HT-29 (cell line): ENCODE measurements at regions not wholly inside any gene's neighbourhood (a gene's known extent, or its start where the extent isn't known, plus 50 kb on each side); places are given as distances from the start of the nearest gene placed in this dataset.
A peak's percentile ranks its signal among the peaks of the same experiment; 100 is the strongest.
"Not testable (repeated sequence)": the region's sequence is repeated elsewhere in the genome, so short reads cannot be mapped to it uniquely, and the experiment has no call there.

ENCODE experiments used
- DNase-seq: peaks from one replicate; pipeline ENCODE4 v3.0.0-alpha.2; 2015; ENCODE audit warnings: low spot score

DNA sequence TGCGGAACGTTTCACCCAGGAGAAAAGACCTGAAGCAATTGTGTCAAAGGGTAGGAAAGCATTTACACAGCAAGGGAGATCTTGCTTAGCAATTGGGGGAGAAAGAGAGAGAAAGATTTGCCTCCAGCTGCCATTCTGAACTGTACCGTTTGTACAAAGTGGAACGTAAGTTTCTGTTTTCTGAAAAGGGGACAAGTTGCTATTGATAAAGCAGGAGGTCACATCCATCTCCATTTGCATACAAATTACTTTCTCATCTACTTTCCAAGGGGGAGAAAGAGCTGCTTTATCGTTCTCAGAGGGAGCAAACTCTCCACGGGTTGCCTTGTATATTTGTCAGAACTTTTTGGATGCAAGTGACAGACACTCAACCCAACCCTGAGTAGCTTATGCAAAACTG, 92.0 kb upstream of the CARD11 start:
- no peak for DNase-seq

- DNase-seq, result no peak
Measured at GRCh38 chr7:3138206-3138605, 94.5 kb upstream of the CARD11 start.

- DNase-seq, result no peak
Measured at GRCh38 chr7:3138997-3139396, 95.3 kb upstream of the CARD11 start.

DNA sequence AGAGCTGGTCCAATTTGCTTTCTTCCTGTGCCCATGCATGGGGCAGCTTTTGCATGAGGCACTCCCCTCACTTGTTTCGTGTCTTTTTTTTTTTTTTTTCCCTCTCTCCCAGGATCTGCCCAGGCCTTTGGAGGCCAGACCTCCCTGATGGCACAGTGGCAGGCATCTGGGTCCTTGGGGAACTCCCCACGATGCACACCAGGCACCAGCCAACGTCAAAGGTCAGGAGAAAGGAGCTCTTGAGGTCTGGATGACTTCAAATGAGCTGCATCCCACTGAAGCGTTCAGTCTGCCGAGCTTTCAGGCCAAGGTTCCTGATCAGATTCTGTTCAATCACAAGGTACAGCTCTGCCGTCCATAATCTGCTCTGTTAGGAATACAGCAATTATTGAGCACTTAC, 97.2 kb upstream of the CARD11 start:
- no peak for DNase-seq

DNA sequence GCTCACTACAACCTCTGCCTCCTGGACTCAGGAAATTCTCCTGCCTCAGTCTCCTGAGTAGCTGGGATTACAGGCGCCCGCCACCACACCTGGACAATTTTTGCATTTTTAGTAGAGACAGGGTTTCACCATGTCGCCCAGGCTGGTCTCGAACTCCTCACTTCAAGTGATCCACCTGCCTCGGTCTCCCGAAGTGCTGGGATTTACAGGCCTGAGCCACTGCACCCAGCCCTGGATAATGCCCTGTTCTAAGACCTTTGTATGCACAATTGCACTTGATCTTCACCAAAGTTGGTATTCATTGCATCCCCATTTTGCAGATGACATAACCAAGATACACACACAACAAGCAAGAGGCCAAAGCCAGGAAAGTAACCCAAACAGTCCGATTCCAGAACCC, 97.7 kb upstream of the CARD11 start:
- DNase-seq, result no peak

GRCh38 chr7:3143869-3144775, 100.5 kb upstream of the CARD11 start:
- no peak for DNase-seq

- not testable (repeated sequence) for DNase-seq
Measured at GRCh38 chr7:3144776-3145125, 101.1 kb upstream of the CARD11 start.

DNA sequence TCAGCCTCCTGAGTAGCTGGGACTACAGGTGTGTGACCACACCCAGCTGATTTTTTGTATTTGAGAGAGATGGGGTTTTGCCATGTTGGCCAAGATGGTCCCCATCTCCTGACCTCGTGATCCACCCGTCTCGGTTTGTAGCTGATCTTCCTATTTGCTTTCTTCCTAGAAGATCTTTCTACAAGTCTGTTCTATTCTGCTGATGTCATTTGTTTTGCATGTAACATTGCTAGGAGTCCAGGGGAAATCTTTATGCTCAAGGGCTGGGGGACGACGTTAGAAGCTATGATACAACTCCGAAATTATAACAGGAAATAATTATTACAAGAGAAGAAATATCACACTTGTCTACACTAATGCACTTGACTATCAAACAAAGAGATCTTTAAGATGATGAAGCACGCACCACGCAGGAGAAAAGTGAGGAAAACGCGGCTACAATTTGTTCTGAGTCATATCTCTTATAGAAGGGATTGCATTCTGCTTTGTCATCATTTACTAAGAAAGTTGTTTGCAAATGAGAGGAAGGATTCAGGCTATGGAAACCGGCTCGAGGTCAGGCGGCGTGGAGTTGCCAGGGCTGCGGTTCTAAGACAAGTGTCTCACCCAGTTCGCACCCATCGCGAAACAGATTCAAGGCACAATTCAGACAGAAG, 103.0 kb upstream of the CARD11 start:
- no peak for DNase-seq

GRCh38 chr7:3148471-3148870, 104.8 kb upstream of the CARD11 start:
- not testable (repeated sequence) for DNase-seq

- no peak for DNase-seq
Measured at GRCh38 chr7:3149231-3149995, 105.7 kb upstream of the CARD11 start.

- DNase-seq, result no peak
Measured at GRCh38 chr7:3150027-3150426, 106.4 kb upstream of the CARD11 start.

DNA sequence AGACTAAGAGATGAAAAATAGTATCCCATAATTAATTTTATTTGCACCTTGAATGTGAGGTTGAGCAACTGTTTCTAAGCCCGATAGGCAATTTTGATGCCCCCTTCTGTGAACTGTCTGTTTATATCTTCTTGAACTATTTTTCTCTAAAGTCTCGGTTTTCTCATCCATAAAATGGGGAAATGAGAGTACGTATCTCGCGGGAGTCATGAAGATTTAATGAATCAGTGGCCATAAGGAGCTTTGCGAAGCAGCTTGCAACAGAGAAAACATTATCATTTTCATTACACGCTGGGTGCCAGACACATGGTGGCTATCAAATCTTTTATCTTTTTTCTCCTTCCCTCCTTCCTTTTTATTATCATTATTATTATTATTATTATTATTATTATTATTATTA, 108.1 kb upstream of the CARD11 start:
- DNase-seq, result no peak

- DNase-seq, result no peak
Measured at GRCh38 chr7:3152714-3153113, 109.0 kb upstream of the CARD11 start.

GRCh38 chr7:3153118-3153517, 109.5 kb upstream of the CARD11 start:
- DNase-seq, result no peak

DNA sequence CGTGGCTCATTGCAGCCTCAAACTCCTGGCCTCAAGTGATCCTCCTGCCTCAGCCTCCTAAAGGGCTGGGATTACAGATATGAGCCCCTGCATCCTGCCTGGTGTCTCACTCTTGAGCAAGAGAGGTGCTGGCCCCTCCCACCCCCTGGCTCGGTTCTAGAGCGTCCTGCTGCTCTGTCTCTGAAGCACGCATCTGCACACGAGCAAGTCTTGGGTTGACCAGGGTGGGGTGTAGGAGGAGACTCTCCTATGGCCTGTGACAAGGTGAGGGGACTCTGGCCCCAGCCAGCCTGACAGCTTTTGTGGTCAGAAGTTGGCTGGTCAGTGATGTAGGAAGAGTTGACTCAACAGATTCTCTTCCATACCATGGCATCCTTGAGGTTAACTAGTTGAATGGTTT, 110.7 kb upstream of the CARD11 start:
- DNase-seq, result no peak

DNA sequence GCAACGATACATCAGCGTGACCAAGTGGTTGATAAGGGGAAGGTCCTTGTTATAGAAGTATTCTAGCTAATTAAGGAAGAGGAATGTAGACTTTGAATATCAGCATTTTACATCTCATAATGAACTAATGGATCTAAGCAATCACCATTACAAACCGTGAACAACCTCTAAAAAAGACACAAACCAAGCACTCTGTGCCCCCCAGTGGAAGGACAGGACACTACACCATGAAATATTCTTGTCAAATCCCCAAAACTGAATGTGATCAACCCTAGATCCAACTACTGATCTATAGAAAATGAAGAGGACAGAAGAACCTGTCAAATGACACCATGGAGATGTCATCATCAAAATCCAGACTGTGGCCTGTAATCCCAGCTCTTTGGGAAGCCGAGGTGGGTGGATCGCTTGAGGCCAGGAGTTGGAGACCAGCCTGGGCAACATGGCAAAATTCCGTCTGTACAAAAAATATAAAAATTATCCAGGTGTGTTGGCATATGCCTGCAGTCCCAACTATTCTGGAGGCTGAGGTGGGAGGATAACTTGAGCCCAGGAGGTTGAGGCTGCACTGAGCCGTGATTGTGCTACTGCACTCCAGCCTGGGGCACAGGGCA, 111.3 kb upstream of the CARD11 start:
- DNase-seq, result peak; percentile 69

DNA sequence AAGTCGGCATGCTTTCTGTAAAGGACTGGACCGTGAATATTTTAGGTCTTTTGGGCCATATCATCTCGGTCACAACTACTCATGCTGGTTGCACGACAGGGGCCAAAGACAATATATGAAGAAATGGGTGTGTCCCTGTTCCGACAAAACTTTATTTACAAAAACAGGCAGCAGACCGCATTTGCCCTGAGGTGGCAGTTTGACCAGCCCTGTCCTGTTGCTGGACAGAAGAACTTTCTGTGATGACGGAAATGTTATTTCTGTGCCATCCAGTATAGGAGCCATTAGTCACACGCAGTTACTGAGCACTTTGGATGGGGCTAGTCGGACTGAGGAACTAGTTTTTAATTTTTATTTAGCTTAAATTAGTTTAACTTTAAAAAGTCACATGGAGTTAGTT, 112.8 kb upstream of the CARD11 start:
- DNase-seq, result no peak

DNA sequence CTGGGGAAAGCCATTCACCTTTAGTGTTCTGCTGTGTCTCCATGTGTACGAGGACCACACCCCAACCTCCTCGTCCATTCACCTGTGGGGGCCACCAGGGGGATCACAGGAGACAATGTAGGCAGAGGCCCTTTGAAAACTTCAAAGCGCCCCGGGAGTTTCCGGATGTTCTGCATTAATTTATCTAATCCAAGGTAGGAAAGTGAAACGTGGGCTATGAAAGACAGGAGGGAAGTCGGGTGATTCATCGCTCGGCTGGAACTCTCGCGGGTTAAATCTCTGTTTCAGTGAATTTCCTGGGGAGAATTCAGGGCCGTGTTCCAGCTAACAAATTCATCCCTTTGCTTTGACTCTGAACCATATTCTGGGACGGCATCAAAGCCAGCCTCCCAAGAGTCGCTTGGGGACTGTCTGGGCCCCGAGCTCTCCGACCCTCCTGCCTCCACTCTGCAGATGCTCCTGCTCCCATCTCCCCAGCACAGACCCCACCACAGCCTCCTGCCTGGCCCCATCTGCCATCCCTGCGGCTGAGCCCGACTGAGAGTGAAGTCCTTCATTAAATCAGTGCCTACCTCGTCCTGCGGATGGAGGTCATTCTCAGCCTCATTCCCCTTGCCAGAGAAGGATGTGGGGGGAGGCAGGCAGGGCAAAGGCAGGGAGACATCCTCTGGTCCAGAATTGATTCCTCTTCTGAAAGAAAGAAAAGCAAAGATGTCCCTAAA, 114.1 kb upstream of the CARD11 start:
- no peak for DNase-seq

- DNase-seq, result no peak
Measured at GRCh38 chr7:3158341-3158760, 114.7 kb upstream of the CARD11 start.

DNA sequence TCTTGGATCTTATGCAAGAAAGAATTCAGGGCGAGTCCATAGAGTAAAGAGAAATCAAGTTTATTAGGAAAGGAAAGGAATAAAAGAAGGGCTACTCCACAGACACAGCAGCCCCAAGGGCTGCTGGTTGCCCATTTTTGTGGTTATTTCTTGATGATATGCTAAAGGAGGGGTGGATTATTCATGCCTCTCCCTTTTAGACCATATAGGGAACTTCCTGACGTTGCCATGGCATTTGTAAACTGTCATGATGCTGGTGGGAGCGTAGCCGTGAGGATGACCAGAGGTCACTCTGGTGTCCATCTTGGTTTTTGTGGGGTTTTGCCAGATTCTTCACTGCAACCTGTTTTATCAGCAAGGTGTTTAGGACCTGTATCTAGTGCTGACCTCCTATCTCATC, 115.4 kb upstream of the CARD11 start:
- no peak for DNase-seq

DNA sequence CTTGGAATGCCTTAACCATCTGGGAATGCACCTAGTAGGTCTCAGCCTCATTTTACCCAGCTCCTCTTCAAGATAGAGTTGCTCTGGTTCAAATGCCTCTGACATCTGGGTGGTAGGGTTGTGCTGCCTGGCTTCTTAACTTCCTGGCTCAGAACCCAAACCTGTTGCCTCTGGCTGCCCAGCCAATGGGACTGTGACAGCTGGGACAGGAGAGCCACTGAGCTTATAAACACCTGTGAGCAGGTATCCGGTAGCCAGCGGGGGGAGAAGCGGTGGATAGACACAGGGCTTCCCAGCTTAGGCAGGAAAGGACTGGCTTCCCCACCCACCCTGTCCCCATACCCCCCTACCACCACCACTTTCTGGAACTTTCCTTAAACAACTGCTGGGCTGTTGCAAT, 115.8 kb upstream of the CARD11 start:
- no peak for DNase-seq
